IMR-90 (cell line): ENCODE measurements at regions not wholly inside any gene's neighbourhood (a gene's known extent, or its start where the extent isn't known, plus 50 kb on each side); places are given as distances from the start of the nearest gene placed in this dataset.
A peak's percentile ranks its signal among the peaks of the same experiment; 100 is the strongest.

Experiments
- ATAC-seq: fragments of 200-7000 bp; cut with Tn5 transposase; 2 replicates; pipeline ENCODE4 v1.9.1; 2020; ENCODE audit warnings: low read depth, mild to moderate bottlenecking, moderate library complexity
- BruUV-seq: library from RNA; stranded (reverse); fragments of 400-500 nt; replicated peaks from 2 replicates; lab custom pipeline; 2021; lab: Mats Ljungman, UMichigan
- CTCF ChIA-PET: fragments of 300-600 bp; formaldehyde crosslinking; extraction: SDS; loops from one replicate; lab custom pipeline; 2021; ENCODE audit warnings: antibody characterized with exemption; lab: Yijun Ruan, JAX
- POLR2A ChIA-PET: fragments of 300-600 bp; sonication (Branson Sonifier 250); formaldehyde crosslinking; loops from one replicate; lab custom pipeline; 2022; ENCODE audit warnings: antibody characterized with exemption; ENCODE audit not compliant: unreplicated experiment; lab: Charles Lee
- DNase-seq: peaks from one replicate; pipeline ENCODE4 v3.0.0; 2013
- H2AFZ ChIP-seq: replicated peaks from 2 replicates; pipeline ENCODE3; 2013; ENCODE audit warnings: low read length, mild to moderate bottlenecking; ENCODE audit not compliant: poor library complexity
- H2AK5ac ChIP-seq: 2 replicates; pipeline ENCODE4 v1.6.1; 2013; ENCODE audit warnings: low read depth, low read length, inconsistent platforms
- H2AK9ac ChIP-seq: replicated peaks from 2 replicates; pipeline ENCODE3; 2013; ENCODE audit warnings: mild to moderate bottlenecking, low read depth, low read length, moderate library complexity; ENCODE audit not compliant: poor library complexity
- H2BK120ac ChIP-seq: 2 replicates; pipeline ENCODE4 v1.6.1; 2013; ENCODE audit warnings: low read depth, low read length, inconsistent platforms
- H2BK15ac ChIP-seq: 3 replicates; pipeline ENCODE4 v1.6.1; 2013; ENCODE audit warnings: low read depth, low read length, inconsistent platforms
- H2BK20ac ChIP-seq: 2 replicates; pipeline ENCODE4 v1.6.1; 2013; ENCODE audit warnings: low read depth, mild to moderate bottlenecking, inconsistent platforms, low read length, moderate library complexity
- H2BK5ac ChIP-seq: 2 replicates; pipeline ENCODE4 v1.6.1; 2013; ENCODE audit warnings: mild to moderate bottlenecking, low read depth, low read length, inconsistent platforms; ENCODE audit not compliant: poor library complexity, severe bottlenecking
- H3K14ac ChIP-seq: replicated peaks from 2 replicates; pipeline ENCODE4 v1.6.1; 2013; ENCODE audit warnings: low read depth, low read length, inconsistent platforms
- H3K18ac ChIP-seq: 2 replicates; pipeline ENCODE4 v1.6.1; 2013; ENCODE audit warnings: low read depth, low read length, control low read depth
- H3K23ac ChIP-seq: 2 replicates; pipeline ENCODE4 v1.6.1; 2013; ENCODE audit warnings: low read depth, low read length, inconsistent platforms
- H3K27ac ChIP-seq: 2 replicates; pipeline ENCODE4 v1.5.1; 2013; ENCODE audit warnings: mild to moderate bottlenecking, control low read depth, low read length; ENCODE audit not compliant: insufficient read depth
- H3K27me3 ChIP-seq: 2 replicates; pipeline ENCODE4 v1.6.1; 2013; ENCODE audit warnings: low read length; ENCODE audit not compliant: control insufficient read depth, insufficient read depth
- H3K36me3 ChIP-seq: 2 replicates; pipeline ENCODE4 v1.6.1; 2013; ENCODE audit warnings: low read length, mixed read lengths; ENCODE audit not compliant: control insufficient read depth, insufficient read depth
- H3K4ac ChIP-seq: 2 replicates; pipeline ENCODE4 v1.6.1; 2013; ENCODE audit warnings: low read depth, low read length, inconsistent platforms
- H3K4me1 ChIP-seq: 2 replicates; pipeline ENCODE4 v1.6.1; 2013; ENCODE audit warnings: low read length, mixed read lengths; ENCODE audit not compliant: control insufficient read depth, insufficient read depth
- H3K4me2 ChIP-seq: 2 replicates; pipeline ENCODE4 v1.6.1; 2013; ENCODE audit warnings: low read depth, mild to moderate bottlenecking, control low read depth, low read length, moderate library complexity
- H3K4me3 ChIP-seq: 2 replicates; pipeline ENCODE4 v1.5.1; 2013; ENCODE audit warnings: low read depth, mild to moderate bottlenecking, control low read depth, low read length, moderate library complexity; ENCODE audit not compliant: insufficient read depth
- H3K56ac ChIP-seq: 2 replicates; pipeline ENCODE4 v1.6.1; 2013; ENCODE audit warnings: low read length, inconsistent platforms; ENCODE audit not compliant: insufficient read depth; ENCODE audit errors: extremely low read depth
- H3K79me1 ChIP-seq, 2 experiments: 2 replicates each; pipeline ENCODE4 v1.6.1; 2013; ENCODE audit warnings: low read length in 2 of 2, inconsistent platforms in 1 of 2, low read depth in 1 of 2
- H3K9ac ChIP-seq: 2 replicates; pipeline ENCODE4 v1.6.1; 2013; ENCODE audit warnings: low read depth, low read length, control low read depth
- H3K9me1 ChIP-seq: 2 replicates; pipeline ENCODE4 v1.6.1; 2013; ENCODE audit warnings: low read length, inconsistent platforms; ENCODE audit not compliant: insufficient read depth
- H3K9me3 ChIP-seq: 2 replicates; pipeline ENCODE4 v1.6.1; 2013; ENCODE audit warnings: low read length; ENCODE audit not compliant: control insufficient read depth, insufficient read depth
- H4K20me1 ChIP-seq: 2 replicates; pipeline ENCODE4 v1.6.1; 2013; ENCODE audit warnings: low read length, inconsistent platforms; ENCODE audit not compliant: insufficient read depth
- H4K5ac ChIP-seq: 2 replicates; pipeline ENCODE4 v1.6.1; 2013; ENCODE audit warnings: mild to moderate bottlenecking, low read depth, low read length, control low read depth
- H4K8ac ChIP-seq, 2 experiments: 2 replicates each; pipeline ENCODE4 v1.6.1; 2013; ENCODE audit warnings: low read depth in 2 of 2, low read length in 2 of 2, control low read depth in 1 of 2, inconsistent platforms in 1 of 2
- H4K91ac ChIP-seq: 2 replicates; pipeline ENCODE4 v1.6.1; 2013; ENCODE audit warnings: low read depth, low read length, inconsistent platforms; ENCODE audit not compliant: insufficient read depth
- BHLHE40 ChIP-seq: fragments of 150-350 bp; IDR thresholded peaks from 2 replicates; pipeline ENCODE4 v1.6.1; 2016; ENCODE audit warnings: mild to moderate bottlenecking, low read depth, low read length
- CEBPB ChIP-seq: IDR thresholded peaks from 2 replicates; pipeline ENCODE4 v1.6.1; 2012; ENCODE audit warnings: low read depth, low read length, improper control_type of control experiment
- MAFK ChIP-seq: IDR thresholded peaks from 2 replicates; pipeline ENCODE4 v1.6.1; 2012; ENCODE audit warnings: low read depth, low read length, improper control_type of control experiment
- MAZ ChIP-seq: IDR thresholded peaks from 2 replicates; pipeline ENCODE4 v1.6.1; 2012; ENCODE audit warnings: low read depth, mild to moderate bottlenecking, low read length, improper control_type of control experiment, moderate library complexity, borderline replicate concordance
- MXI1 ChIP-seq: IDR thresholded peaks from 2 replicates; pipeline ENCODE4 v1.6.1; 2012; ENCODE audit warnings: low read depth, mild to moderate bottlenecking, low read length, moderate library complexity, borderline replicate concordance
- RCOR1 ChIP-seq: IDR thresholded peaks from 2 replicates; pipeline ENCODE4 v1.6.1; 2012; ENCODE audit warnings: mild to moderate bottlenecking, low read length, improper control_type of control experiment; ENCODE audit not compliant: insufficient replicate concordance
- USF2 ChIP-seq: fragments of 150-350 bp; IDR thresholded peaks from 2 replicates; pipeline ENCODE4 v1.6.1; 2017; ENCODE audit warnings: mild to moderate bottlenecking, antibody characterized with exemption, low read length, low read depth
- WGBS, 2 experiments: methylation state at CpG; one replicate each; pipeline versions ENCODE4 v1.1.5 to v1.1.7; 2013; ENCODE audit warnings: missing lambda C conversion rate in 2 of 2; ENCODE audit not compliant: insufficient read length in 1 of 2; ENCODE audit errors: extremely low coverage in 2 of 2; 5-methylcytosine and 5-hydroxymethylcytosine counted together
- dilution Hi-C: fragments of 300-500 bp; cut with HindIII; formaldehyde crosslinking; loops from one replicate; pipeline ENCODE4 v1.14.3; 2018; ENCODE audit warnings: low sequenced_read_pairs; ENCODE audit not compliant: unreplicated experiment
- in situ Hi-C: fragments of 300-500 bp; cut with MboI; formaldehyde crosslinking; loops from 3 replicates; pipeline ENCODE4 v1.14.3; 2019; ENCODE audit warnings: low sequenced_read_pairs, inconsistent platforms, mixed read lengths
- intact Hi-C: fragments of 100-400 bp; cut with micrococcal nuclease; formaldehyde crosslinking; loops from 2 replicates; pipeline ENCODE4 v1.10.0; 2022
- TF ChIP-seq, protein P1 (sequence below): conservative IDR thresholded peaks from 2 replicates; pipeline ENCODE4 v1.5.1; 2012; ENCODE audit warnings: mild to moderate bottlenecking, low read depth, low read length, improper control_type of control experiment
- TF ChIP-seq, protein P2 (sequence below): fragments of 150-350 bp; IDR thresholded peaks from 2 replicates; pipeline ENCODE4 v1.6.1; 2016; ENCODE audit warnings: low read depth, mild to moderate bottlenecking, low read length, moderate library complexity, borderline replicate concordance

DNA sequence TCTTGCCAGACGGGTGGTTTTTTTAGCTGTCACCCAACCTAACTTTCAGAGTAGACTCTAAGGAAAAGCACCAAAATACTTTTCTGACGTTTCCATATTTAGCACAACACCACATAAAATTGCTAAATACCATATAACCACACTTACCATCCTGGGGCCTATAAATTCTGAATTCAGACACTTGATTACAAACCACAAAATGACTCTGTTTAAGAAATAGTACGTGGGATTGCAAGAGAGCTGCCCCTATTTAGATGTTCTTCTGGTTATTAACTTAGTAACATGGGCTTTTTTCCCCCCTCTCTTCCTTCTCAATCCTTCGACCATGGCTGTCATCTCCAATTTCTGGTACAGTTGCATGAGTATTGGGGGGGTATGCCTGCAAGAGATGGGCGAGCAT, 287.7 kb downstream of the BMP4 start:
- dilution Hi-C loops = no loop called here
- in situ Hi-C loops = no loop called here
- H3K4me3 ChIP-seq = no peak overlapping the region
- H3K4ac ChIP-seq = no peak overlapping the region
- no peaks in the 10 kb centered on the region for H3K9me1 ChIP-seq
- TF ChIP-seq USF2 (no peak), MAFK (no peak), RCOR1 (no peak), CEBPB (no peak), MXI1 (no peak), MAZ (no peak), BHLHE40 (no peak)
- TF ChIP-seq, protein P1, sequence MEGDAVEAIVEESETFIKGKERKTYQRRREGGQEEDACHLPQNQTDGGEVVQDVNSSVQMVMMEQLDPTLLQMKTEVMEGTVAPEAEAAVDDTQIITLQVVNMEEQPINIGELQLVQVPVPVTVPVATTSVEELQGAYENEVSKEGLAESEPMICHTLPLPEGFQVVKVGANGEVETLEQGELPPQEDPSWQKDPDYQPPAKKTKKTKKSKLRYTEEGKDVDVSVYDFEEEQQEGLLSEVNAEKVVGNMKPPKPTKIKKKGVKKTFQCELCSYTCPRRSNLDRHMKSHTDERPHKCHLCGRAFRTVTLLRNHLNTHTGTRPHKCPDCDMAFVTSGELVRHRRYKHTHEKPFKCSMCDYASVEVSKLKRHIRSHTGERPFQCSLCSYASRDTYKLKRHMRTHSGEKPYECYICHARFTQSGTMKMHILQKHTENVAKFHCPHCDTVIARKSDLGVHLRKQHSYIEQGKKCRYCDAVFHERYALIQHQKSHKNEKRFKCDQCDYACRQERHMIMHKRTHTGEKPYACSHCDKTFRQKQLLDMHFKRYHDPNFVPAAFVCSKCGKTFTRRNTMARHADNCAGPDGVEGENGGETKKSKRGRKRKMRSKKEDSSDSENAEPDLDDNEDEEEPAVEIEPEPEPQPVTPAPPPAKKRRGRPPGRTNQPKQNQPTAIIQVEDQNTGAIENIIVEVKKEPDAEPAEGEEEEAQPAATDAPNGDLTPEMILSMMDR = no peak
- TF ChIP-seq, protein P2, sequence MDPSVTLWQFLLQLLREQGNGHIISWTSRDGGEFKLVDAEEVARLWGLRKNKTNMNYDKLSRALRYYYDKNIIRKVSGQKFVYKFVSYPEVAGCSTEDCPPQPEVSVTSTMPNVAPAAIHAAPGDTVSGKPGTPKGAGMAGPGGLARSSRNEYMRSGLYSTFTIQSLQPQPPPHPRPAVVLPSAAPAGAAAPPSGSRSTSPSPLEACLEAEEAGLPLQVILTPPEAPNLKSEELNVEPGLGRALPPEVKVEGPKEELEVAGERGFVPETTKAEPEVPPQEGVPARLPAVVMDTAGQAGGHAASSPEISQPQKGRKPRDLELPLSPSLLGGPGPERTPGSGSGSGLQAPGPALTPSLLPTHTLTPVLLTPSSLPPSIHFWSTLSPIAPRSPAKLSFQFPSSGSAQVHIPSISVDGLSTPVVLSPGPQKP = no peak
- H3K56ac ChIP-seq = no peak overlapping the region
- no peak overlapping the region for H2AK9ac ChIP-seq
- H4K8ac ChIP-seq = no peak overlapping the region
- DNase-seq (peak; percentile 10), ATAC-seq (no peak)
- no peaks in the 10 kb centered on the region for H3K36me3 ChIP-seq
- H2BK15ac ChIP-seq = no peak overlapping the region
- no peak overlapping the region for H3K4me2 ChIP-seq
- H4K5ac ChIP-seq = no peak overlapping the region
- H3K23ac ChIP-seq = no peak overlapping the region
- POLR2A ChIA-PET = no interaction called here
- CTCF ChIA-PET = no interaction called here
- H3K4me1 ChIP-seq = peaks cover 4% of the 10 kb centered on the region; the same call in 1 of the 2 replicates
- H3K79me1 ChIP-seq = no peaks in the 10 kb centered on the region
- H3K27ac ChIP-seq = no peak overlapping the region
- no peaks in the 10 kb centered on the region for H4K20me1 ChIP-seq
- no peak overlapping the region for H2AFZ ChIP-seq
- H2AK5ac ChIP-seq = no peak overlapping the region
- H3K9ac ChIP-seq = no peak overlapping the region
- WGBS, 2 experiments = 100% methylated on average over 1 of the region's 5 CpGs; no CpG with 5 or more reads in 1 of the 2 experiments
- BruUV-seq = no TSS peak
- no peaks in the 10 kb centered on the region for H3K9me3 ChIP-seq
- H2BK5ac ChIP-seq = no peak overlapping the region
- no peak overlapping the region for H4K91ac ChIP-seq
- no peak overlapping the region for H2BK20ac ChIP-seq
- H3K18ac ChIP-seq = no peak overlapping the region
- intact Hi-C loops = no loop called here
- no peak overlapping the region for H3K14ac ChIP-seq
- peaks cover 8% of the 10 kb centered on the region for H3K27me3 ChIP-seq
- H2BK120ac ChIP-seq = no peak overlapping the region
